GM12873 (cell line): ENCODE measurements at regions not wholly inside any gene's neighbourhood (a gene's known extent, or its start where the extent isn't known, plus 50 kb on each side); places are given as distances from the start of the nearest gene placed in this dataset.

Experiments
- CTCF ChIP-seq: IDR thresholded peaks from 2 replicates; pipeline ENCODE4 v1.5.1; 2012; ENCODE audit warnings: low read depth, mild to moderate bottlenecking, moderate library complexity, low read length, control low read depth; ENCODE audit not compliant: insufficient read depth; ENCODE audit errors: missing control alignments

GRCh38 chr3:107992976-107993684 is 97.7 kb downstream of the CD47 start:
- no peak for TF ChIP-seq CTCF

- no peak for TF ChIP-seq CTCF
Observed at GRCh38 chr3:107990926-107991325, 99.9 kb downstream of the CD47 start.

GRCh38 chr3:107990433-107990832 is 100.4 kb downstream of the CD47 start:
- TF ChIP-seq CTCF: no peak

- no peak for TF ChIP-seq CTCF
Observed at GRCh38 chr3:107989661-107990060, 101.2 kb downstream of the CD47 start.

- no peak for TF ChIP-seq CTCF
Observed at GRCh38 chr3:107988460-107989175, 102.2 kb downstream of the CD47 start.

GRCh38 chr3:107987036-107987939 is 103.5 kb downstream of the CD47 start:
- no peak for TF ChIP-seq CTCF

GRCh38 chr3:107986505-107986904 is 104.3 kb downstream of the CD47 start:
- TF ChIP-seq CTCF: no peak
